ENCODE measurements at regions not wholly inside any gene's neighbourhood (a gene's known extent, or its start where the extent isn't known, plus 50 kb on each side); places are given as distances from the start of the nearest gene placed in this dataset.
"Not testable (repeated sequence)": the region's sequence is repeated elsewhere in the genome, so short reads cannot be mapped to it uniquely, and the experiment has no call there.

DNA sequence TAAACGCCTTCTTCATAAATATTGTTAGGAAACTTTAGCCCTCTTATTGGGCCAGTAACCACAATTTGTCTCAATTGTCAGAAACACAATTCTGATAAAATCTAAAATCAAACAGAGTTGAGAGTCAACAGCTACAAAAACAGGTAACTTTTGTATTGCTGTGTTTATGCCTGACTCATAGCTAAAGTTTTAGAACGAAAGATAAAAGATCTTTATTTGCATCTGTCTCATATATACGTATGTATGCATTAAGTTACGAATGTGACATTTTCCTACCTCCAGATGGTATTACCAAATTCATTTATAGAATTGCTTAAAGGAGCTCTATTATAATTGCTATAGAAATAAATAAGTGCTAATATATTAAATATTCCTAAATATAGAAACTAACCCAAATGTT, 887.9 kb upstream of the NDST4 start:
- no peak overlapping the region for H3K27ac ChIP-seq
- no peaks in the 10 kb centered on the region for H4K20me1 ChIP-seq (ENCODE audit: insufficient read depth, poor library complexity, severe bottlenecking)
- H3K27me3 ChIP-seq: no peaks in the 10 kb centered on the region
- TF ChIP-seq EZH2 (IDR thresholded peaks at IDR 0.05; ENCODE audit: borderline replicate concordance) (no peak), EZH2phosphoT487 (IDR thresholded peaks at IDR 0.05; ENCODE audit: low read depth, severe bottlenecking, unreplicated experiment) (no peak)
- TF ChIP-seq, protein P1, sequence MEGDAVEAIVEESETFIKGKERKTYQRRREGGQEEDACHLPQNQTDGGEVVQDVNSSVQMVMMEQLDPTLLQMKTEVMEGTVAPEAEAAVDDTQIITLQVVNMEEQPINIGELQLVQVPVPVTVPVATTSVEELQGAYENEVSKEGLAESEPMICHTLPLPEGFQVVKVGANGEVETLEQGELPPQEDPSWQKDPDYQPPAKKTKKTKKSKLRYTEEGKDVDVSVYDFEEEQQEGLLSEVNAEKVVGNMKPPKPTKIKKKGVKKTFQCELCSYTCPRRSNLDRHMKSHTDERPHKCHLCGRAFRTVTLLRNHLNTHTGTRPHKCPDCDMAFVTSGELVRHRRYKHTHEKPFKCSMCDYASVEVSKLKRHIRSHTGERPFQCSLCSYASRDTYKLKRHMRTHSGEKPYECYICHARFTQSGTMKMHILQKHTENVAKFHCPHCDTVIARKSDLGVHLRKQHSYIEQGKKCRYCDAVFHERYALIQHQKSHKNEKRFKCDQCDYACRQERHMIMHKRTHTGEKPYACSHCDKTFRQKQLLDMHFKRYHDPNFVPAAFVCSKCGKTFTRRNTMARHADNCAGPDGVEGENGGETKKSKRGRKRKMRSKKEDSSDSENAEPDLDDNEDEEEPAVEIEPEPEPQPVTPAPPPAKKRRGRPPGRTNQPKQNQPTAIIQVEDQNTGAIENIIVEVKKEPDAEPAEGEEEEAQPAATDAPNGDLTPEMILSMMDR (IDR thresholded peaks at IDR 0.05; ENCODE audit: poor library complexity): no peak
- no peaks in the 10 kb centered on the region for H3K9me2 ChIP-seq (replicated peaks; ENCODE audit: insufficient read depth)
- H2AFZ ChIP-seq: no peak overlapping the region
- no peaks in the 10 kb centered on the region for H3K36me3 ChIP-seq (replicated peaks; ENCODE audit: insufficient read depth, low read depth)
- WGBS (ENCODE audit: low lambda C conversion rate, missing lambda C conversion rate): 84% methylated on average over 4 of the region's 4 CpGs
- no peak overlapping the region for H3K4me2 ChIP-seq
- no peaks in the 10 kb centered on the region for H3K9me3 ChIP-seq (ENCODE audit: low read depth)
- no peak overlapping the region for H3K4me3 ChIP-seq
- DNase-seq (ENCODE audit: low spot score): no peak
- H3K79me2 ChIP-seq: no peaks in the 10 kb centered on the region
- H3K4me1 ChIP-seq (ENCODE audit: insufficient read depth): no peaks in the 10 kb centered on the region

DNA sequence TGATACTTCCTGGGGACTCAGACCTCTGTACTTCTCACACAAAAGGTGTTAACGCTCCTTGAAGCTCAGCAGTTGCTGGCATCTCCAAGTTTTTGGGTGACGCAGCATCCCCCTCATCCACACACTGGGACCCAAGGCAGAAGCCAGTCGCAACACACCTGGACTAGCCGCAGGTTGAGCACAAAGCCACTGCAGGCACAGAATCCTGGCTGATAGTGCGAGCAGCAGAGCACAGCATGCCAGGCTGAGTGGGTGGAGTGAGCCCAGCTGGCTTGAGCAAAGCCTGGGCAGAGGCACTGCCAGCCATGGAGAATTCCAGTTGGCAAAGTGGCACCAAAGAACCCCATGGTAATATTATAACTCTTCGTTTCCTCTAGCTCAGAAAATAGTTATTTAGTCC, 873.2 kb upstream of the NDST4 start:
- WGBS (ENCODE audit: low lambda C conversion rate, missing lambda C conversion rate): 94% methylated on average over 6 of the region's 6 CpGs

DNA sequence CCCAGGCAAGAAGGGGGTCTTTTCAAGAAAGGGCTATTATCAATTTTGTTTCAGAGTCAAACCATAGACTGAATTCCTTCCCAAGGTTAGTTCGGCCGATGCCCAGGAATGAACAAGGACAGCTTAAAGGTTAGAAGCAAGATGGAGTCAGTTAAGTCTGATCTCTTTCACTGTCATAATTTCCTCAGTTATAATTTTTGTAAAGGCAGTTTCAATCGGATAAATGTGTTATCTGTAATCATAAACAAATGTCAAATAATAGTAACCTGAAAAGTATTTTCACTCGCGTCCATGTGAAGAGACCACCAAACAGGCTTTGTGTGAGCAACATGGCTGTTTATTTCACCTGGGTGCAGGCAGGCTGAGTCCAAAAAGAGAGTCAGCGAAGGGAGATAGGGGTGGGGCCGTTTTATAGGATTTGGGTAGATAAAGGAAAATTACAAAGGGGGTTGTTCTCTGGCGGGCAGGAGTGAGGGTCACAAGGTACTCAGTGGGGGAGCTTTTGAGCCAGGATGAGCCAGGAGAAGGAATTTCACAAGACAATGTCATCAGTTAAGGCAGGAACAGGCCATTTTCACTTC, 862.1 kb upstream of the NDST4 start:
- not testable (repeated sequence) for H4K20me1 ChIP-seq (ENCODE audit: insufficient read depth, poor library complexity, severe bottlenecking); H3K27me3 ChIP-seq; H3K4me1 ChIP-seq (ENCODE audit: insufficient read depth); H3K4me2 ChIP-seq; H3K9me3 ChIP-seq (ENCODE audit: low read depth); H3K27ac ChIP-seq; H3K9me2 ChIP-seq (replicated peaks; ENCODE audit: insufficient read depth); DNase-seq (ENCODE audit: low spot score); H3K4me3 ChIP-seq; H2AFZ ChIP-seq; H3K79me2 ChIP-seq; H3K36me3 ChIP-seq (replicated peaks; ENCODE audit: insufficient read depth, low read depth)
- 66% methylated on average over 8 of the region's 8 CpGs for WGBS (ENCODE audit: low lambda C conversion rate, missing lambda C conversion rate)

More for the DNA sequence above, 873.2 kb upstream of the NDST4 start:
- DNase-seq (ENCODE audit: low spot score): no peak
- no peaks in the 10 kb centered on the region for H3K9me2 ChIP-seq (replicated peaks; ENCODE audit: insufficient read depth)
- H3K27me3 ChIP-seq: no peaks in the 10 kb centered on the region
- no peak overlapping the region for H3K27ac ChIP-seq
- no peak overlapping the region for H2AFZ ChIP-seq
- H3K4me2 ChIP-seq: no peak overlapping the region
- H3K79me2 ChIP-seq: no peaks in the 10 kb centered on the region
- TF ChIP-seq EZH2phosphoT487 (IDR thresholded peaks at IDR 0.05; ENCODE audit: low read depth, severe bottlenecking, unreplicated experiment) (no peak), EZH2 (IDR thresholded peaks at IDR 0.05; ENCODE audit: borderline replicate concordance) (no peak)
- TF ChIP-seq, protein P1 (IDR thresholded peaks at IDR 0.05; ENCODE audit: poor library complexity): no peak
- no peaks in the 10 kb centered on the region for H3K36me3 ChIP-seq (replicated peaks; ENCODE audit: insufficient read depth, low read depth)
- H3K4me3 ChIP-seq: no peak overlapping the region
- no peaks in the 10 kb centered on the region for H4K20me1 ChIP-seq (ENCODE audit: insufficient read depth, poor library complexity, severe bottlenecking)
- H3K9me3 ChIP-seq (ENCODE audit: low read depth): no peaks in the 10 kb centered on the region
- no peaks in the 10 kb centered on the region for H3K4me1 ChIP-seq (ENCODE audit: insufficient read depth)

DNA sequence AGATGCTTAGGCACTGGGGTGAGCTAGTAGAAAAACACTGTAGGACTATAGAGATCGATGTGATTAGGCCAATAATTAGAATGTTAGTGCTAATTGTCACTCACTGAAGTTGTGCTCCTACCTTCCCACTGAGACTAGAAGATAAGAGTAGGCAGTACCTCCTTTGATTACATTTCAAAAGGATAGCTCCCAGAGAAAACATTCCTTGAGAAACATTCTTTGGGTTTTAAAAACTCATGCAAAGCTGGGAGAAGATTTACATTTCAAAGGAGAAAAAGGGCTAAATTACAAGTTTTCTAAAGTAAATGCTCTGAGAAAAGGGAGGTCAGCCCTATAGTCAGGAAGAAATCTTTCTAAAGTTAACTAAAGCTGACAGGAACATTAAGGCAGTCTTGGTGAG, 860.3 kb upstream of the NDST4 start:
- H3K4me1 ChIP-seq (ENCODE audit: insufficient read depth): no peaks in the 10 kb centered on the region
- no peaks in the 10 kb centered on the region for H4K20me1 ChIP-seq (ENCODE audit: insufficient read depth, poor library complexity, severe bottlenecking)
- no peaks in the 10 kb centered on the region for H3K9me2 ChIP-seq (replicated peaks; ENCODE audit: insufficient read depth)
- H3K27ac ChIP-seq: no peak overlapping the region
- no peak overlapping the region for H2AFZ ChIP-seq
- H3K36me3 ChIP-seq (replicated peaks; ENCODE audit: insufficient read depth, low read depth): no peaks in the 10 kb centered on the region
- WGBS (ENCODE audit: low lambda C conversion rate, missing lambda C conversion rate): 0% methylated on average over 1 of the region's 1 CpG
- H3K4me2 ChIP-seq: no peak overlapping the region
- H3K79me2 ChIP-seq: no peaks in the 10 kb centered on the region
- DNase-seq (ENCODE audit: low spot score): no peak
- TF ChIP-seq EZH2phosphoT487 (IDR thresholded peaks at IDR 0.05; ENCODE audit: low read depth, severe bottlenecking, unreplicated experiment): no peak
- TF ChIP-seq, protein P1 (IDR thresholded peaks at IDR 0.05; ENCODE audit: poor library complexity): no peak
- H3K27me3 ChIP-seq: no peaks in the 10 kb centered on the region
- H3K9me3 ChIP-seq (ENCODE audit: low read depth): no peaks in the 10 kb centered on the region
- no peak overlapping the region for H3K4me3 ChIP-seq

Data from hepatocyte (in vitro differentiated cells).